ENCODE measurements at regions not wholly inside any gene's neighbourhood (a gene's known extent, or its start where the extent isn't known, plus 50 kb on each side); places are given as distances from the start of the nearest gene placed in this dataset.
A peak's percentile ranks its signal among the peaks of the same experiment; 100 is the strongest.

DNA sequence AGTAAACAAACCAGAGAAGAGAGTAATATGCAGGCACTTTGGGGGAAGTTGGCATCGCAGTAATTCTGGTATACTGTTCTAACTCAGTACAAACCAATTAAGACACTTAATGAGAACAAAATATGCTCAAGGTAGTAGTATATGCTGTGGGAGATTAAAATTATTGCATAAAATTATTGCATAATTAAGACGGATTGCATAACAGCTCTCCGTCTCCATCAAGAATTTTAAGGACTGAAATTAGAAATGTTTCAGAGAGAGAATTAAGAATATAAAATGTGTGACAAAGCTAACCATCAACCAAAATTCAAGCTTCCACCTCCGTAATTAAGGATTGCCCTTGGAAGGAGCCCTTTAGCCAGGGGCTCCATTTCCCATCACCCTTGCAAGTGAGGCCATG, 428.5 kb downstream of the ETS1 start:
- H4K20me1 ChIP-seq (ENCODE audit: insufficient read depth, low read length) = no peaks in the 10 kb centered on the region
- intact Hi-C loops (cut with micrococcal nuclease; ENCODE audit: unreplicated experiment) = loop anchor here (1.0 to 5.0 kb wide), 4 partner anchors 128 to 798 kb away; no protein-coding TSS in a partner anchor
- no peak overlapping the region for H3K4me2 ChIP-seq (ENCODE audit: low read length)
- H2AFZ ChIP-seq (ENCODE audit: low read length) = no peak overlapping the region
- no peak for TF ChIP-seq EZH2phosphoT487 (IDR thresholded peaks at IDR 0.05; ENCODE audit: borderline replicate concordance, low read depth, low read length)
- TF ChIP-seq, protein P1, sequence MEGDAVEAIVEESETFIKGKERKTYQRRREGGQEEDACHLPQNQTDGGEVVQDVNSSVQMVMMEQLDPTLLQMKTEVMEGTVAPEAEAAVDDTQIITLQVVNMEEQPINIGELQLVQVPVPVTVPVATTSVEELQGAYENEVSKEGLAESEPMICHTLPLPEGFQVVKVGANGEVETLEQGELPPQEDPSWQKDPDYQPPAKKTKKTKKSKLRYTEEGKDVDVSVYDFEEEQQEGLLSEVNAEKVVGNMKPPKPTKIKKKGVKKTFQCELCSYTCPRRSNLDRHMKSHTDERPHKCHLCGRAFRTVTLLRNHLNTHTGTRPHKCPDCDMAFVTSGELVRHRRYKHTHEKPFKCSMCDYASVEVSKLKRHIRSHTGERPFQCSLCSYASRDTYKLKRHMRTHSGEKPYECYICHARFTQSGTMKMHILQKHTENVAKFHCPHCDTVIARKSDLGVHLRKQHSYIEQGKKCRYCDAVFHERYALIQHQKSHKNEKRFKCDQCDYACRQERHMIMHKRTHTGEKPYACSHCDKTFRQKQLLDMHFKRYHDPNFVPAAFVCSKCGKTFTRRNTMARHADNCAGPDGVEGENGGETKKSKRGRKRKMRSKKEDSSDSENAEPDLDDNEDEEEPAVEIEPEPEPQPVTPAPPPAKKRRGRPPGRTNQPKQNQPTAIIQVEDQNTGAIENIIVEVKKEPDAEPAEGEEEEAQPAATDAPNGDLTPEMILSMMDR (conservative IDR thresholded peaks at IDR 0.05; ENCODE audit: low read length) = no peak
- no peak overlapping the region for H3K27ac ChIP-seq (ENCODE audit: low read depth, low read length, poor library complexity, severe bottlenecking)
- no peaks in the 10 kb centered on the region for H3K36me3 ChIP-seq (ENCODE audit: insufficient read depth, low read length)
- H3K9me3 ChIP-seq (ENCODE audit: low read length) = no peaks in the 10 kb centered on the region
- ChIA-PET CTCF (ENCODE audit: unreplicated experiment) (no interaction called here), POLR2A (interaction anchor here (0.7 kb wide), 1 partner anchor 508 kb away, joined by 3 read pairs; no protein-coding TSS in a partner anchor)
- DNase-seq (ENCODE audit: low spot score) = no peak
- no peaks in the 10 kb centered on the region for H3K4me1 ChIP-seq (ENCODE audit: insufficient read depth, low read length, poor library complexity, severe bottlenecking)
- H3K9me2 ChIP-seq (ENCODE audit: insufficient read depth, low read length) = no peaks in the 10 kb centered on the region
- no peaks in the 10 kb centered on the region for H3K79me2 ChIP-seq (ENCODE audit: insufficient read depth, low read depth, low read length)
- H3K4me3 ChIP-seq (ENCODE audit: low read depth, low read length, poor library complexity, severe bottlenecking) = no peak overlapping the region
- no TSS peak for BruUV-seq (replicated peaks)

DNA sequence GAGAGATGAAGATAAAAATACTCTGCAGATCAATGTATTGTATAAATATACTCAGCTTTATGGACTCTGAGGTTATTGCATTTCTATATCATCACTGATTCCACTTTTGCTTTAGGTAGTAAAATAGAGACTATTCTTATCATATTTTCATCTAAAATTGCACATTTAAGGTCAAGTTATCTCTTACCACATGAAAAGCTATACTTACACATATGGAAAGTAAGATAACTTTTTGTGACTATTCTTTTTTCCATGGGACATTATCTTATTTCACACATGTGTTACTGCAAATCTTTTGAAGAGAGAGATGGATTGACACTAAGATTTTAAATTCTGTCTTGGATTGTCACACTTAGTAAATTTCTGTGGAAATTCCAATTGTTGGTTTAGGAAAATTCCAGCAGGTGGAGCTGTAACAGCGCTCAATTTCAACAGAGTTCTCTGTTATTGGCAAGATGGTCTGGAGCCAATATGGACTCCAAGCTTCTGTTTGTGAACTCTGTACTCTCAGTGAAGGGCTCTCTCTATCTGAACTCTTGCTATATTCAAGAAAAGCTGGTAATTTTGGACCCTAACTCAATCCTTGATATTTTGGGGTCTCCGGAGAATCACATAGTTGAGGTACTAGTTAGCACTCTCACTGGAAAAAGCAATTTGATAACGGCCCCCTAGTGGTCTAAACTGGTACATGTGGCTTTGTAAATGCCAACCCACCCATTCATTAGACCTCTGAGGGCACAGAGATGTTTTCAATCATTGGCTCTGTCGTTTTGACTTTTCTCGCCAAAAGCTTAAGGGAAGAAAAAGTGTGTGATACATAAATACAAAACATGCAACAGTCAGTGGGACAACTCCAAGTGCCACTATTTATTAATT, 429.7 kb downstream of the ETS1 start:
- Histone ChIP-seq H3K4me1 (ENCODE audit: insufficient read depth, low read length, poor library complexity, severe bottlenecking) (no peaks in the 10 kb centered on the region), H3K4me3 (ENCODE audit: low read depth, low read length, poor library complexity, severe bottlenecking) (no peak overlapping the region), H3K79me2 (ENCODE audit: insufficient read depth, low read depth, low read length) (no peaks in the 10 kb centered on the region), H3K36me3 (ENCODE audit: insufficient read depth, low read length) (no peaks in the 10 kb centered on the region), H3K9me3 (ENCODE audit: low read length) (no peaks in the 10 kb centered on the region), H3K27ac (ENCODE audit: low read depth, low read length, poor library complexity, severe bottlenecking) (no peak overlapping the region), H2AFZ (ENCODE audit: low read length) (peak overlapping the region; percentile 84), H4K20me1 (ENCODE audit: insufficient read depth, low read length) (no peaks in the 10 kb centered on the region), H3K9me2 (ENCODE audit: insufficient read depth, low read length) (no peaks in the 10 kb centered on the region), H3K4me2 (ENCODE audit: low read length) (peak overlapping the region; percentile 63)
- POLR2A ChIA-PET = interaction anchor here (0.7 to 0.8 kb wide), 2 partner anchors 32 to 901 kb away, joined by 3 read pairs; no protein-coding TSS in a partner anchor
- intact Hi-C loops (cut with micrococcal nuclease; ENCODE audit: unreplicated experiment) = loop anchor here (1.0 to 5.0 kb wide), 4 partner anchors 126 to 800 kb away; no protein-coding TSS in a partner anchor
- TF ChIP-seq, protein P1 (conservative IDR thresholded peaks at IDR 0.05; ENCODE audit: low read length) = peak; percentile 100
- no peak for TF ChIP-seq EZH2phosphoT487 (IDR thresholded peaks at IDR 0.05; ENCODE audit: borderline replicate concordance, low read depth, low read length)
- no TSS peak for BruUV-seq (replicated peaks)
- peak; percentile 80 for DNase-seq (ENCODE audit: low spot score)
- CTCF ChIA-PET (ENCODE audit: unreplicated experiment) = interaction anchor here (1.0 to 1.7 kb wide), 5 partner anchors 10 to 673 kb away, joined by 3 to 7 read pairs (median 6); no protein-coding TSS in a partner anchor
